ENCODE measurements at regions not wholly inside any gene's neighbourhood (a gene's known extent, or its start where the extent isn't known, plus 50 kb on each side); places are given as distances from the start of the nearest gene placed in this dataset.
"Not testable (repeated sequence)": the region's sequence is repeated elsewhere in the genome, so short reads cannot be mapped to it uniquely, and the experiment has no call there.

DNA sequence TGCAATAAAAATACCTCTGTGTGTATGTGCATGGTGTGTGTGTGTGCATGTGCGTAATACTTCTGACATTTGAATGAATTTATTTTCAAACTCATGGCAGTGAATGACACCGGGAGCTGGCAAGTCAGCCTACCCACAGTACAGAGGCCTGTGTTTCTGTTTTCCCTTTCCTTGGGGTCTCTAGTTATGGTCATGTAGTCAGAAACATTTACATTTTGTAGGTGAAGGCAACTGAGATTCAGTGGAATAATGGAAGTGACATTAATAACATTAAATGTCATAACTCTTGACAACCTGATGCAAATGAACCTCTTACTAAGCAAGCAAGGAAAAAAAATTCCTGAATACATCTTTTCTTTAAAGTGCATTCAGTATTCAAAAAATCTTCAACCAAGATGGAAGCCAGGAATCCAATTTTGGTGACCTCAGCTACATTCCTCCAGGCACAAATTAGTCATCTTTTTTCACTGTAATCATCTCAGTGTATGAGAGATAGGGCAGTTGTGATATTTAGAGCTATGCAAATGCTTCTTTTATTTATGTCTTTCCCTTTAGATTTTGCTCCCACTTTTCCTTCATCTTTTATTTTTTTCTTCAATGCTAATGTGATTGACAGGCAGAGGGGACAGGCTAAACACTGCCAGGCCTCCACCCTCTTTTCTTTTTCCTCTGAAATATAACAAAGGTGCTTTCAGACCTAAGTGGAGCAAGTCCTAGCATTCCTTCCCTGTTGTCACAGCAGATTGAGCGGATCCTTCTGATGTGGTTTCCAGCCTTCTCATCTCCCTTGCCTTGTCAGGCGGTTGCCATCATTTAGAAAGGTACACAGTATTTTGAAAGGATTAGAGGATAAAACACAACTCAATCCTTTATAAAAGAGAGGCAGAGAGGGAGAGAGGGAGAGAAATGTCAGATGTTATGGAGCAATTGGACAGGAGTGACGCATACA is 569.8 kb upstream of the ADAMTS16 start:
- DNase-seq (ENCODE audit: low spot score) = no peak

DNA sequence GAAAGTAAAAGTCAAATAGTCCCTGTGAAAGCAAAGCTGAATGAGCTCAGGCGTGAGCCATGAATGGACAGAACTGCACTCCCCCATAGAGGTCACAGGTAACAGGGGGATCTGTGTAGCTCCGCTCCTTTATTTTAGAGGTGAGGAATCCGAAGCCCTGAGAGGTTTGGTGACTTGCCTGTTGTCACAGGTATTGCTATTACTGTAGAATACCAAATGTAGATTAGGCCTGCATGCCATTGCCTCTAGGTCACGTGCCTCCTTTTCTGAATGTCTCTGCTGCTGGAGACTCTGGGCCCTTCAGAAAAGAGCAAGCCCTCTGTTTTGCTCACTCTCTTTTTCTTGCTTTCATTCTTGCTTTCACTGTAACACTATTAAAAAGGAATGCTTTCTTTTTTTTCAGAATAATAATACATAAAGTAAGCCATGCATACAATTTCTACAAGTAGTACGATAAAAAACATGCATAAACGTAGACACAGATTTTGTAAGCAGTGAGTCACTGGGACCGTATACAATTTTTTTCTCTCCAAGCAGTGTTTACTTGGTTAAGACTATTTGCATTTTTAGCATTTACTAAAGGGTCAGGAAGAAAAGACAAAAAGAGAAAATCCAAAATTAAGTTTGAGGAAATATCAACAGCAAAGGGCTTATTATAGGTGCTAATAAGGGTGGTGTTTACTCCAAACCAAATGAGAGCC is 568.7 kb upstream of the ADAMTS16 start:
- DNase-seq (ENCODE audit: low spot score) = no peak

DNA sequence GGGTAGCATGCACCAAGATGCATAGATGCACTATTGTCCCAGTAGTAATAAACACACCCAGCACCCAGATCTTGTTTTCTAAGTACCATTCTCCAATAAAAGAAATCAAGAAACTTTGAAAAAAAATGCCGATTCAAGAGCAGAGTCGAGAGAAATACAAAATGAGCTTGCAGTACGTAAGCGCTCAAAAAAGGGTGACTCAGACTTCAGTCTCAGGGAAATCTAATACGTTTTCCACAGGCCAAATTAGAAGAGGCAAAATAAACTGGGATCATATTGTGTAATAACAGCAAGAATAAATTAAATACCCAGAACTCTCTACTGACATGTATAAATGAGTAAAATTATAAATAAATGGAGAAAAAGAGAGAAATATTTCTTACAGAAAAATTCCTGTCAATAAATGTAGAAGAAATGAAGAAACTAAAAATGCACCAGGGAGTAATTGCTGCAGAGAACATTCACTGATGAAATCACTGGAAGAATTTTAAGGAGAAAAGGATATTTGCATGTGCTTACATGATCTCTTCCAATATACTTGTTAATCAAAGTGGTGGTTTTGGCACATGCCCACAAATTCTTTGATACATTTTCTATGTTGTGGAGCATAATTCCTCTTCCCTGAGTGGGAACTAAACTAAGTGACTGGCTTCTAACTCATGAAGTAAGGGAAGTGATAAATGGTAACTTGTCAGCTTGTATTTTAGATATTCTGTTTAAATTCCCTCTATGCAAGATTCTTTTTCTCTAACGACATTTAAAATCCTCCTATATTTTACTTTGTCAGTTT is 567.6 kb upstream of the ADAMTS16 start:
- DNase-seq (ENCODE audit: low spot score) = no peak

DNA sequence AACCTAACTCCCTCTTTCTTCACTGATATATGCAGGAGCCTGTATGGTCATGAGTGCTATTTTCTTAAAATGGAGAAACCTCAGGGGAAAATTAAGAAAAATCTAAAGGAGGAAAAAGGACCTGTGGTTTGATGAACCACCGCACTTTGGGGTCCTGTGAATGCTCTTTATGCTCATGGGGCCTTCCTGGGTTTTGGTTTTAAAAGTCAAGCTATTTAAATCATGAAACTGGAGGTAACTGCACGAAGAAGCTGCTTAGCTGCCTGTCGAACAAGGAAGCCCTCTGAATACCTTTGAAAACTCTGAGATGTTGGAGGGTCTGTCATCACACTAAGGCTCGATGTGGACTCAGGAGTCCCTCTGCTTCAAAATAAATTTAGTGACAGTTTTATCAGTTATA is 564.5 kb upstream of the ADAMTS16 start:
- no peak for DNase-seq (ENCODE audit: low spot score)

DNA sequence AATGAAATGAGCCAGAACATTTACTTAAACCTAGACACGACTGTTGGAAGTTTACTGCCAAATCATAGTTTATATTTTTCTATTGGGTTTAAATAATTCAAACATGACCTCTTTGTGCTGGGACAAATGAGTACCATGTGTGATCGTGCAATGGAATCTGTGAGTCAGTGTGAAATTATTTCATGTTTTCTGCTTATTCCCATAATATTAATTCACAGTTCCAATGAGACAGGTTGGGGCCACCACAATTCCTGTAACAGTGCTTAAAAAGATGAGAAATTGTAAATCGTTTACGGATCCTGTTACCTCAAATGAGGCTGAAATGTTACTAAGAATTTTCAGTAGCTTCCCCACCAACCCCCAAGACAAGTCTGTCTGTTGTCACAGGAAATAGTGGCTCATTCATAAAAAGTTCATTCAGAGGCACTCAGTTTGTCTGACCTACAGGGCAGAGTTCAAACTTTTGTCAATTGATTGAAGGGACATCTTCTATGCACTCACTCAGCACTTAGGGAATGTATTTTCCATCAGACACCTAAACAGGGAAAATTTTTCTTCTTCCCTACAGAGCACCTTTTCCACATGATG is 563.9 kb upstream of the ADAMTS16 start:
- no peak for DNase-seq (ENCODE audit: low spot score)

DNA sequence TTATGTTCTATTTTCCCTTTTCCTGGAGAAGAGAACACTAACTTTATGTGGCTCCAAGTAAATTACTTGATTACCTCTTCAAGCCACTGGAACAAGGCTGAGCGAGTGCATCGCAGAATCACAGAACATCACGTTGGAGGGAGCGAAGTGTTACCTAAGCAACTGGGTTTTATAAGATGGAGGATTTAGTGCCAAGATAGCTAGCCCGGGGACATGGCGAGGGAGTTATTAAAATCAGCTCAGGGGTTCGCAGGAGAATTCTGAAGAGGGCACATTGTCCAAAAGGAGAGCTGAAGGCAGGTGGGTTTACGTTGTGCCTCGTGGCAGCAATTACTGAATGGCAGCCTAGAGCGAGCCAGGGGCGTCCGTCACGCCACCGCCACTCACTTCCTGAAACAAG is 563.2 kb upstream of the ADAMTS16 start:
- no peak for DNase-seq (ENCODE audit: low spot score)

DNA sequence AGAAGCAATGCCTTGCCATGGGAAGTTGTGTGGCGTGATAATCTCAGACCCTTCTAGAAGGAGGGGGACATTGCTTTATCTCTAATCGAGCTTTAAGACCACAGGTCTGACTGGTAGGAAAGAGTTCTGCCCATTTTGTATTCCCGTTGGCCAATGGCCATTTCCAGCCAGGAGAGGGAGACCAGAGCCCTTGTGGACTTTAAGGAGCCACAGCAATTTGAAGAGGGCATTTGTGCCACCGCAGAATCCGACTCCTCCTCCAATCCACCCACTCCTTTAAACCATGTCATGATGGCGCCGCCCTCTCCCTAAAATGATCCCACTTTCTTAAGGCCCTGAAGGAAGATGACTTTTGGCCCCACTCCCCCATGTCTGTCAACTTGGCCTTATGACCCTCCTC is 560.5 kb upstream of the ADAMTS16 start:
- DNase-seq (ENCODE audit: low spot score) = no peak

DNA sequence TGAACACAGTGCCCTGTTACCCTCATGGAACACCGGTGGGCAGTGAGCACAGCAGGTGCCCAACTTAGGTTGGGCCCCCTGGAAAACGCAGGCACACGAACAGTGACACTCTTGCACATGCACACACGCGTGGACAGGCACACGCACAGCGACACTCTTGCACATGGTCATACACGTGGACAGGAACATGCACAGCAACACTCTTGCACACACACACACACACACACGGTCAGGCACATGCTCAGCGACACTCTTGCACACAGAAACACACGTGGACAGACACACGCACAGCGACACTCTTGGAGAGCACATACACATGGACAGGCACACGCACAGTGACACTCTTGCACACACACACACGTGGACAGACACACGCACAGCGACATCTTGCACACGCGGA is 559.4 kb upstream of the ADAMTS16 start:
- no peak for DNase-seq (ENCODE audit: low spot score)

DNA sequence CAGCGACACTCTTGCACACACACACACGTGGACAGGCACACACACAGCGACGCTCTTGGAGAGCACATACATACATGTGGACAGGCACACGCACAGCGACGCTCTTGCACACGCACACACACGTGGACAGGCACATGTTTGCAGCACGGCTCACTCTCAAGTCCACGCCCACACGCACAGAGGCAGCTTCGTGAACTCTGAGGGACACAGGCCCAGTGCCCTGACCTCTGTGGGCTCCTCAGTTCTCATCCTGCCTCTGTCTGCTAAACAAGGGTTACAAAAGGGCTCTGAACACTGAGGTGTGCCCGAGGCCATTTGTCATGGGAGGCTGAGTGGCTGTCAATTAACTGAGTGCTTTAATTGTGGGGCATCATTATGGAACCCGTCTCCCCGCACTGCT is 558.8 kb upstream of the ADAMTS16 start:
- no peak for DNase-seq (ENCODE audit: low spot score)

DNA sequence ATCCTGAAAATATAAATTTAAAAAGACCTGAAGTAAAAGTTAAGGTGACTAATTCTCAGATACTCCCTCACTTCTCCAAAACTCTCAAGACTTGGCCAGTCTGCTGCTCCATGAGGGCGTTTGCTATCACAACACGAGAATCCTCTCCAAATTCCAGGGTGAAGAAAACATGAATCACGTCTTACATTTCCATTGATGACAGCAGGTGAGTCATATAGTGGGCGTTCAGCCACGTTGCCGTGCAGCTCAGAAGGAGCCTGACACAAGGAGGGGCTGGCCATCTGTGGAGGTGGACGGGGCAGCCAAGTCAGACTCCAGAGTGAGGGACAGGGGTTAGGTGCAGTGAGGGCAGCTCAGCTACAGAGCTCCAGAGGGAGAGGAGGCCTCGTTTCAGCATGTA is 555.1 kb upstream of the ADAMTS16 start:
- no peak for DNase-seq (ENCODE audit: low spot score)

DNA sequence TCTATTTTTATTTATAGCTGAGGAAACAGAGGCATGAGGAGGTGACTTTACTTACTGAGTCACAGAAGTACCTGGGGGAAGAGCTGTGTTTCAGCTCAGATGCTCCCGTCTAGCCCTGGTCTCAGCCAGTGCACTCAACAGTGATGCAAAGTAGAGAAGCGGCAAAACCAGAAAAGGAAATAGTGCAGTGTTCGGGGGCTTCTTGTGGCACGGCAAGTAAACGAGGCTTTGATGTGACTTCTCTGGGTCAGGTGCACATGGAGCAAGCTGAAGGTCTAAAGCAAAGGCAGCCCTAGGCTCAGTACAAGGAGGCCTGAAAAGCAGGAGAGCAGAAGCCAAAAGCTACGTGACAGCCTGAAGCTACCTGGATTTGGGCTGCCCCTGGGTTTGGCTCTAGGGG is 526.7 kb upstream of the ADAMTS16 start:
- no peak for DNase-seq (ENCODE audit: low spot score)

DNA sequence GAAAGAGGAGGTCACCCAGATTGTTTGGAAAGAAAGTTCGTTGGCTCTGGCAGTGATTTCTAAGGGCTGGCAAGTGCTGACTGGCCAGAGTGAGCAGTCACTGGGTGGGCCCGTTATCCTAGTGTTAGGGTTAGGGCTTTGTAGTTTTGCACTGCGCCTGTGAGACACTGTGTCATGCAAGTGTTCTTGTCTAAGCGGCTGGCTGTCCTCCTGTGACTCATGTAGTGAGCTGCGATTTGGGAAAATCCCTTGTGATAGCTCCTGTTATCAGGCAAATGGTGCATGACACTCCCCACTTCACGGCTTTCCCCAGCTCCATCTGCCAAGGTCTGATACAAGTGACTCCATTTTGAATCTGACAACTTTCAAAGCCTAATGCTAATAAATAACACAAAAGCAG is 526.0 kb upstream of the ADAMTS16 start:
- no peak for DNase-seq (ENCODE audit: low spot score)

DNA sequence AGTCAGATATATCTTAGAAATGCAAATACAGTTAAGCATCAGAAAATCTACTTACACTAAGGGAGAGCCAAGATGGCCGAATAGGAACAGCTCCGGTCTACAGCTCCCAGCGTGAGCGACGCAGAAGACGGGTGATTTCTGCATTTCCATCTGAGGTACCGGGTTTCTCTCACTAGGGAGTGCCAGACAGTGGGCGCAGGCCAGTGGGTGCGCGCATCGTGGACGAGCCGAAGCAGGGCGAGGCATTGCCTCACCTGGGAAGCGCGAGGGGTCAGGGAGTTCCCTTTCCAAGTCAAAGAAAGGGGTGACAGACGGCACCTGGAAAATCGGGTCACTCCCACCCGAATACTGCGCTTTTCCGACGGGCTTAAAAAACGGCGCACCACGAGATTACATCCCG is 524.8 kb upstream of the ADAMTS16 start:
- DNase-seq (ENCODE audit: low spot score) = not testable (repeated sequence)

DNA sequence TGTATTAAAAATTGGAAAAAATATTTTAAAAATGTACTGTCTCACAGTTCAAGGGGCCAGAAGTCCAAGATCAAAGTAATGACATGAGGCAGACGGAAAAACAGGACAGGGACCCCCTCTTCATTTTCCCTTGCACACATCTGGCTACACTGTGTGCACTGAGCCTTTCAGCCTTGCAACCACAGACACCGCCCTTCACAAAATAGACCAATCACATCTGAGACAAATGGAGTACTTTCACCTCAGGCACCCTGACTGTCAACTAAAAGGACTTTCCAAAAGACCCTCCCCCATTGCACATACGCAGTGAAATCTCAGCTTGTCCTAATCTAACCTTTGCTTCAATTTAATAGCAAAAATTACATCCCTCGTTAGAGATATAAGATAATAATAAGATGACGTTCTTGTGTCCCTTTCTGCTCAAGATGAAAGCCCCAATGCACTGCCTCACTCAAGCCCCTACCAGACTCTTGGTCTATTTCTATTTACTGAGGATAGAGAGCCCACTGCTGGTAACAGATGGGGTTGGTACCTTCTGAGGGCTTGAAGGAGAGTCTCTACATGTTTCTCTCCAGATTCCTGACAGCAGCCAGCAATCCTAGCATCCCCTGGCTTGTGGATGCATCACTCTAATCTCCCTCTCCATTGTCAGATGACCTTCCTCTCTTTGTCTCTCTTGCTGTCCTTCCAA is 514.8 kb upstream of the ADAMTS16 start:
- no peak for DNase-seq (ENCODE audit: low spot score)

DNA sequence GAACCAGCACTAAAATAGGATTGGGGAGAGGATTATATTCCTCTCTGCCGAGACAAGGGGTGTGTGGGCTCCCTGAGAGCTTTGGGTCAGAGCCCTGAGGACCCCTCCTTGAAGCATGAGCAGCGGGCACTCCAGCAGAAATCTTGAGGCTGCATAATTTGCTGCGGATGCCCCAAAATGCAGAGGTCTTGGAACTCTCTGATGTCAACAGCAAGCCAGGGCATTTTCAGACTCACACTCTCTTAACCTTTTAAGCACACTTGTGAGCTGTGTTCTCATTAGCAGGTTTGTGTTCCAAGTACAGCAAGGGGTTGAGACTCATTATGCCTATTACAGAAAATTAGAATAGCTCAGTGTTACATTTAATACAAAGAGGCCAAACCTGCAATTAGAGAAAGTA is 513.0 kb upstream of the ADAMTS16 start:
- DNase-seq (ENCODE audit: low spot score) = no peak

DNA sequence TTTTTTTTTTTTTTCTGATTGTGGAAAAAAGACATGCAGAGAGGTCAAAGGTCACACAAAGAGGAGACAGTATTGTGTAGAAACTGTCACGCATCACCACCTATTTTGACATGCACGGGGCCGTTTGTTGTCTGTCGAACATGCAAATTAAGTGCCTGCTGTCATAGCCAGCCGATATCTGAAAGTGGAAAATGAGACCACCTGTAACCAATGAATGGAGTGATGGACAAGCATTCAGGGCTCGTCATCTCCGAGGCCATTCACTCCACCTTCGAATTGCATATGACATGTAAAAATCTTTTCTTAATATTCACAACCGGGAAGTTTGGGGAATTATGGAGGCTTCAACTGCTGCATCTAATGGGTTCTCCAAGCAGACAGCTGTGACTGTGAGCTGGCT is 512.2 kb upstream of the ADAMTS16 start:
- no peak for DNase-seq (ENCODE audit: low spot score)

DNA sequence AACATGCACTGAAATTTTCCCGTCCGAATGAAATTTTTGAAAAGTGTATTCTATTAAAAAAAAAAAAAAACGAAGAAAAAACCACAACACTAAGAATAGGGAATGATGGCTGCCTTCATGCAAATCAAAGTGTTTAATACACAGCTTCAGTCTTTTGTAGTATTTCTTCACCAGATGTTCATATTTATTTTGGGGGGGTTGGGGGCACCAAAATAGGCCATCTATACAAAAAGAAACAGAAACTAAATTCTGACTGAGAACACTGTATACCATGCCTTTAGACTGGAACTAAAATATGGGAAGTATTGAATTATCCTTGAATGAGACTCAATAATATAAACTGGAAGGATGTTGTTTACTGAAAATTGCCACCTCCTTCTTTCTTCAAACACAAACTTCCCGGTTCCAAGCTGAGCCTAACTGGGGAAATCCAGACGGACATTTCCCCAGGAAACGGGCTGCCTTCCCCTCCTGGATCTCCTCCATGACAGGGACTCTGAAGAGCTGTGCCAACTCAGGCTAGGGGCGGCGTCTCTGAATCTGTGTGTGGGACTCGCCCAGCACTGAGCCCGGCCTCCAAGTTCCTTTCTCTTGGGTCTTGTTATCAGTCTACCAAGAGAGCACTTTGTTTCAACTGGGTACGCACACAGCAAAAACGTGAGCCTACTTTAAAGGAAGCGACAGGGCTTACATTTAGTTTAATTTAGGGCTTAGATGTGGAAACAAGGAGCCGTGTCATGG is 511.3 kb upstream of the ADAMTS16 start:
- no peak for DNase-seq (ENCODE audit: low spot score)

DNA sequence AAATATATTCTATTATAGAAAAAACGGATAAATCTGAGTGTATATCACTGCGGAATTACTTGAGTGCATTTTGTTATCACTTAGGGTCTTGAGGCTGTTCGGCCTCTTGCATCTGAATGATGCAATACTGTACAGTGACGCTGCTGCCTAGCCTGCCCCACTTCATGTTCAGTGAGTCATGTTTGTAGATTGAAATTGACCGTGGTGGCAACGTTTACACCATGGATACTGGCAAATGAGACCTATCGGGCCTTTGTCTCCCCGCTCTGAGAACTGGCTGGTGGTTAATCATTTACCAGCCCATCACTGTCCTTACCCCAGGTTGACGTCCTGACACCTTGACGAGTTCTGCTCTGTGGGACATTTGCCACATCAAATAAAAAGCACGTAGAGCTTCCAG is 510.1 kb upstream of the ADAMTS16 start:
- no peak for DNase-seq (ENCODE audit: low spot score)

DNA sequence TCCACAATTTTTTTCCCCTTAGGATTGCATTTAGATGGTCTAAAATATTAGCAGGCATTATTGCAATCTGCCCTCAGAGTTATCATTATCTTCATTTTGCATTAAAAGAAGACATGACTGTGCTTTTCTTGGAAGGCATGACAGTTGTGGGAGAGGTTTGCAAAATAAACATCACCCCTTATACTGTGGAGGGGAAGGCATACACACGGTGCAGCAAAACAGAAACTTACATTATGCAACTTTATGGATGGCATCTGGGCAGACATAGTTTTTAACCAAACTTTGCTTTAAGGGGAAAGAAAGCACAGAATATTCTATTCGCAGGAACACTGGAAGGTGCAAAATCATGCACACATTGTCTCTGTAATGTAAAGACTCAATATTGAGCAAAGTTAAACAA is 505.8 kb upstream of the ADAMTS16 start:
- DNase-seq (ENCODE audit: low spot score) = no peak

DNA sequence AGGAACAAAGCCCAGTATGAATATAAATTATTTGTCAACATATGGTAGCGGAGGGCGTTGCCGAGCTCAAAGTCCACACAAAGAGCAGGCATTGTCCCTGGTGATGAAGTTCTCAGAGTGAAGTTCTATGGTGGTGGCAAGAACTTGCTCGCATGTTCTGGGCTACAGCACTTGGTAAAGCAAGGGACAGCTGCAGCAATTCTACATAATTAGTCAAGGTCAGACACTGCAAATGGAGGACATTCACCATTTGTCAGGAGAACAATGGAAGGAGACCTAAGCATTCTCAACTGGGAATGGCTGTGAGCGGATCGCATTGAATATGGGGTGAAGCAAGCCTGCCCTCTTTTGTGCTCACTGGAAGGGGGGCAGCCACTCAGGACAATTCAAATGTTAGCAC is 503.8 kb upstream of the ADAMTS16 start:
- no peak for DNase-seq (ENCODE audit: low spot score)

DNA sequence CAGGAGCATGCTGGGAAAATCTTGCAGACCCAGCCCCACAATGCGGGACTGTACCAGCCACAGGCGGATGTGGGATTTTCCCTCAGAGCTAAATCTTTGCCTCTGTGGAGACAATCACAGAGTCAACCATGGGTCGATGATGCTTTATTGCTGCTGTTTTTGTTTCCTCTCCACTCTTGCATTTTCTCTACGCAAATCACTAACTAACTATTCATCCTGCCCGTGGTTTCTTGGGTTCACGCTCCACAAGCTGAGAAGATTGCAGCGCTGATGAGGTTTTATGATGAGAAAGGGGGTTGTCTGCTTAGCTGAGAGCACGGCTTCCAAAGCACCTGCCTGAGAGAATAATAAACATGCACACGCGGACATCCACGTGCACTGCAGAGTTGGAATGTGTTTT is 500.2 kb upstream of the ADAMTS16 start:
- DNase-seq (ENCODE audit: low spot score) = no peak
